Retinal pigment epithelial cell (primary cell): ENCODE measurements at regions not wholly inside any gene's neighbourhood (a gene's known extent, or its start where the extent isn't known, plus 50 kb on each side); places are given as distances from the start of the nearest gene placed in this dataset.

Experiments used
- DNase-seq: peaks from one replicate; pipeline ENCODE4 v3.0.0-alpha.2; 2010; ENCODE audit warnings: low read depth
- H3K4me3 ChIP-seq: 2 replicates; pipeline ENCODE4 v1.5.1; 2011; ENCODE audit warnings: mild to moderate bottlenecking, low read length, control low read depth, moderate library complexity
- TF ChIP-seq, protein P1 (sequence below): conservative IDR thresholded peaks from 2 replicates; pipeline ENCODE4 v1.5.1; 2011; ENCODE audit warnings: low read depth, low read length, control low read depth, inconsistent platforms

DNA sequence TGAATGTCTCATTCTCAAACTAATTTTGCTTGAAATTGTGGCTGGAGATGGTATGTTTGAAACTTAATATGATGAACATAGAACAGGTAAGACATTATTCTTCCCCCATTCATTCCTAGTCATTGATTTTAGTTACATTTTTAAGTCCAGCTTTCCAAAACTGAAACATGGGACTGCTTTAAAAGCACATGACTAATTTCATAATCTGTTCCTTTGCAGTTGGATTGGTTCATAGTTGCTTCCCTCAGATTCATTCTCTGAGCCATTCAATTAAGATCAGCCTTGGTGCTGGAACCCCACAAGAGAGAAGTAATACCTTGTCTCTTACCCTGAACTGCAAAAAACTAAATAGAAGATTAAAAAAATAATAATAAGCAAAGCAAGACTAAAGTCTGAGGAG is 87.5 kb upstream of the TGFBR2 start:
- no peak for DNase-seq
- TF ChIP-seq, protein P1, sequence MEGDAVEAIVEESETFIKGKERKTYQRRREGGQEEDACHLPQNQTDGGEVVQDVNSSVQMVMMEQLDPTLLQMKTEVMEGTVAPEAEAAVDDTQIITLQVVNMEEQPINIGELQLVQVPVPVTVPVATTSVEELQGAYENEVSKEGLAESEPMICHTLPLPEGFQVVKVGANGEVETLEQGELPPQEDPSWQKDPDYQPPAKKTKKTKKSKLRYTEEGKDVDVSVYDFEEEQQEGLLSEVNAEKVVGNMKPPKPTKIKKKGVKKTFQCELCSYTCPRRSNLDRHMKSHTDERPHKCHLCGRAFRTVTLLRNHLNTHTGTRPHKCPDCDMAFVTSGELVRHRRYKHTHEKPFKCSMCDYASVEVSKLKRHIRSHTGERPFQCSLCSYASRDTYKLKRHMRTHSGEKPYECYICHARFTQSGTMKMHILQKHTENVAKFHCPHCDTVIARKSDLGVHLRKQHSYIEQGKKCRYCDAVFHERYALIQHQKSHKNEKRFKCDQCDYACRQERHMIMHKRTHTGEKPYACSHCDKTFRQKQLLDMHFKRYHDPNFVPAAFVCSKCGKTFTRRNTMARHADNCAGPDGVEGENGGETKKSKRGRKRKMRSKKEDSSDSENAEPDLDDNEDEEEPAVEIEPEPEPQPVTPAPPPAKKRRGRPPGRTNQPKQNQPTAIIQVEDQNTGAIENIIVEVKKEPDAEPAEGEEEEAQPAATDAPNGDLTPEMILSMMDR = no peak
- H3K4me3 ChIP-seq = no peak overlapping the region

DNA sequence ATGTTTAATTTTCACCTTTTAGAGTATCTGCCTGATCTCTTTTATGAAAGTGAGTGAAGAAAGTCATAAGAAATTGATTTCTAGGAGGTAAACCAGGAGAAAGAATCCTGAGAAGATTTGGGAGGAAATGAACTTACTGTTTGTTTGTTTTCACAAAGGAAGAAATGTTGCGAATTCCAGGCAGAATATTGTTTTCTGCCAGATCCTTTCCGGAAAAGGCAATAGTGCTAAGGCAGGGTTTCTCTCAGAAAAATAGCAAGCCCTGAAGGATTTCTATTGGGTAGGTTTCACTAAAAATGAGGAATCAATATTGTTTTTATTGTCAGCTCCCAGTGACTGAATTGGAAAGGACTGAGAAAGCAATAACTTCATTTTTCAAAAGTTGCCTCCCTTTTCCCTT is 85.7 kb upstream of the TGFBR2 start:
- no peak overlapping the region for H3K4me3 ChIP-seq
- TF ChIP-seq, protein P1 = no peak
- no peak for DNase-seq

DNA sequence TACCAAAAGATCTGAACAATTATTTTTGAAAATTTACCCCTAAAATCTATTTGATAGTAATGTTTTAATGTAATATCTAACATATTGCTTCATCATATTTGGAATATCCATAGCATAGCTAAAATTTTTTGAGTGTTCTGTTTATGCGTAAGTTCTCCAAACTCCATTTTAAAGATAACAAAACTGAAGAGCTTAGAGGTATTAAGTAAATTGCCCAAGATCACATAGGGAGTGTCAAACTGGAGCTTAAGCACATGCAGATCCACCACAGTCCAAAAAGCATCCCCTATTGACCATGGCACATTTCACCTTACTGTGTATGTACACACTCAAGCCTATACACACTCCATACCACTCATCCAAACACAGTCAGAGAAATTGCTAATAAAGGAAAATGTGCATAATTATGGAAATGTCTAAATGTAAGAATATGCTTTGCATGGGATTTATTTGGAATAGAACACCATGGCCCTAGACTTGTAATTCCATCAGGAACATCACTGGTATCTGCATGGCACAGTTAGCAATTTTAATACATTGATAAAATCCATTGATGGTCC is 85.2 kb upstream of the TGFBR2 start:
- H3K4me3 ChIP-seq = no peak overlapping the region
- TF ChIP-seq, protein P1 = no peak
- DNase-seq = no peak

DNA sequence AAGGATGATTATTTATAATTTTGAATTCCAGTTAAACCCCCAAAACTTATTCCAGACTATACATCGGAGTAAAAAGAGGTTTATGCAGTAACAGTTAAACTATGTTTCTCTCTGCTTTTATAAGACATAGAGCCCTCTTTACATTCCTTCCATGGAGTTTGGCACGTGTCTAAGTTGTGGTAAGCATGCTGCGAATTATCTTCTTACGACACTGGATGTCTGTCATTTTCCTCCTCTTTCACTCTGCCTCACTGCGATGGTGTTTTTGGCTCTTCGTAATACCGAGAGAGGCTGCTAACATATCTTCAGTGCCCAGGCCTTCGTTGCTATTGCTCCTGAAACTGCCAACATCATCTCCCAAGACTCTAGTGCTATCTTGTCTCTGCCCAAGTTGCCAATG is 83.9 kb upstream of the TGFBR2 start:
- TF ChIP-seq, protein P1 = no peak
- H3K4me3 ChIP-seq = no peak overlapping the region
- DNase-seq = no peak

DNA sequence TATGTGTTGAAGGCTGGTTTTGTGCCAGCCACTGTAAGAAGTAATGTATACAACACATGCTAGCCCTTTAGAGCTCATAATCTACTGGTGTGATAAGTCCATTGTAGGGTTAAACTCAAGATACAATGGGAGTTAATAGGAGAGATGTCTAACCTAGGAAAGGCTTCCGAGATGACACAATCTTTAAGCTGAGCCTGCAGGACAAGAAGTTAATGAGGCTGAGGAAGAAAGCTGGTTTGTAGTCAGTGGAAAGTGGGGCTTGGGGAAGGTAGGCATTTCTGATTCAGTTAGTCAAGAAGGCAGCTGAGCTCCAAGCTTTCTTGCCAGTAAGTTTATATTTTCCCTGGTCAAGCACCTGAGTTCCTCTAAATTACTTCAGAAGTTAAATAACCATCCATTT is 83.0 kb upstream of the TGFBR2 start:
- TF ChIP-seq, protein P1 = no peak

DNA sequence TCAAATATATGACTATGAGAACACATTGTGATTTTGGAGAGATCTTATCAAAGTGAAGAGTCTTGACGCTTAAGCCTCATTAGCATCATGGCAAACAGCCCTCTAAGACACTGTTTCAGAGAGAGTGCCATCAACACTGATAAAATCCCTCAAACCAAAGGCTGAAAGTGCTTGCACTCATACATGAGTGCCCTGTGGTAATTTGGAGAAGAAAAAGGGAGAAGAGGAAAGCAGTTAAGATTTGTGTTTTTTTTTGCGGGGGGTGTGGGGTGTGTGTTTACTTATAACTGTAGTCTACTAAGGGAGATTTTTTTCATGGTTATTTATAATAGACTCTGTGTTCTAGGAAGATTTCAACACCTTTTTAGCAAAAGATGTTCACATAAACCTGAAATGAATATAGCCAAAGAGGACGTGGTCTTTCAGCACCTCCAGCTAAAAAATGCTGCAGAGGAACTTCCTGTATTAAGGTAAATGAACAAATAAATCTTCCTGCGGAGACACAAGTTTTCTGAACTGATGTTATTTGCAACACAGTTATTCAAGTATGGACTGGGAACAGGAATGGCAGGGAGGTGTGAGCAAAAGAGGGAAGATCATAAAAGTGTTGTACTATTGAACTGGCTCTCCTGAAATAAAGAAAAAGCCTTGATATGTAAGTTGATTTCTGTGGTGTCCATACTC is 81.9 kb upstream of the TGFBR2 start:
- TF ChIP-seq, protein P1 = no peak
- DNase-seq = no peak
- H3K4me3 ChIP-seq = no peak overlapping the region

More for the DNA sequence above, 83.0 kb upstream of the TGFBR2 start:
- no peak overlapping the region for H3K4me3 ChIP-seq
- no peak for DNase-seq

DNA sequence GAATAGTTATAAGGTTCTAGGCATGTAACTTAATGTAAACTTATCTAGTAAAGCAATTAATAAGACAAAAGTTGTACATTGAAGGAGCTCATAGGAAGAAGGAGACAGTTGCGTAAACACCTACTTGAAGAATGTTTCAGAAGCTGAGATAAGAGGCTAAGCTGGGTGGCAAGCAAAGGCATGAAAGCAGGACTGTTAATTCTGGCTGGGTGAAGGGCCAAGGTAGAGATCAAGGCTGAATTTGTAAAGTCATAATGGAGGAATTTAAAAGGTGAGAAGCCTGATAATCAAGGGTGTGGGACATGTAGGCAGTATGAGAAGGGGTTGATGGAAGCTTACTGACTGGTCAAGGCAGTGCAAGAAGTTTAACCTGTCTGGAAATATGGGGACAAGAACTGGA is 80.4 kb upstream of the TGFBR2 start:
- TF ChIP-seq, protein P1 = no peak
- H3K4me3 ChIP-seq = no peak overlapping the region
- no peak for DNase-seq
